PC-3 (cell line): ENCODE measurements at regions not wholly inside any gene's neighbourhood (a gene's known extent, or its start where the extent isn't known, plus 50 kb on each side); places are given as distances from the start of the nearest gene placed in this dataset.

ENCODE experiments used
- ATAC-seq: fragments of 200-7000 bp; cut with Tn5 transposase; 2 replicates; pipeline ENCODE4 v1.9.1; 2020; ENCODE audit warnings: mild to moderate bottlenecking, moderate library complexity
- BruUV-seq: library from RNA; stranded (reverse); fragments of 400-500 nt; replicated peaks from 2 replicates; lab custom pipeline; 2021; lab: Mats Ljungman, UMichigan
- CTCF ChIA-PET: fragments of 300-600 bp; sonication (Branson Sonifier 250); formaldehyde crosslinking; loops from one replicate; lab custom pipeline; 2022; ENCODE audit warnings: antibody characterized with exemption; lab: Charles Lee
- POLR2A ChIA-PET: fragments of 300-600 bp; sonication (Branson Sonifier 250); formaldehyde crosslinking; loops from one replicate; lab custom pipeline; 2022; ENCODE audit warnings: antibody characterized with exemption; ENCODE audit not compliant: unreplicated experiment; lab: Charles Lee
- DNase-seq: peaks from one replicate; pipeline ENCODE4 v3.0.0-alpha.2; 2015
- H2AFZ ChIP-seq: fragments of 300-600 bp; sonication (generic); 2 replicates; pipeline ENCODE4 v1.6.0; 2016; ENCODE audit warnings: antibody characterized with exemption, low read length
- H3F3A ChIP-seq: fragments of 300-600 bp; sonication (generic); one replicate; pipeline ENCODE4 v1.6.0; 2017; ENCODE audit warnings: antibody characterized with exemption, low read length, control low read depth, mild to moderate bottlenecking; ENCODE audit not compliant: unreplicated experiment
- H3K27ac ChIP-seq: fragments of 300-600 bp; sonication (generic); 2 replicates; pipeline ENCODE4 v1.5.1; 2016; ENCODE audit warnings: mild to moderate bottlenecking, low read length
- H3K27me3 ChIP-seq: fragments of 300-600 bp; sonication (generic); 2 replicates; pipeline ENCODE4 v1.6.1; 2016; ENCODE audit warnings: low read length, mixed read lengths
- H3K36me3 ChIP-seq: fragments of 300-600 bp; sonication (generic); 2 replicates; pipeline ENCODE4 v1.6.1; 2016; ENCODE audit warnings: low read depth, mixed run types, low read length, mixed read lengths
- H3K4me1 ChIP-seq: fragments of 300-600 bp; sonication (generic); 2 replicates; pipeline ENCODE4 v1.5.1; 2016; ENCODE audit warnings: low read length; ENCODE audit not compliant: insufficient read depth
- H3K4me2 ChIP-seq: fragments of 300-600 bp; sonication (generic); 2 replicates; pipeline ENCODE4 v1.6.0; 2016; ENCODE audit warnings: low read length
- H3K4me3 ChIP-seq: fragments of 300-600 bp; sonication (generic); 2 replicates; pipeline ENCODE4 v1.5.1; 2016; ENCODE audit warnings: mild to moderate bottlenecking, low read length, mixed read lengths
- H3K79me2 ChIP-seq: fragments of 300-600 bp; sonication (generic); 2 replicates; pipeline ENCODE4 v1.6.1; 2017; ENCODE audit warnings: low read length, mixed read lengths
- H3K9ac ChIP-seq: fragments of 300-600 bp; sonication (generic); 2 replicates; pipeline ENCODE4 v1.6.0; 2016; ENCODE audit warnings: mild to moderate bottlenecking, low read length
- H3K9me2 ChIP-seq: fragments of 300-600 bp; sonication (generic); replicated peaks from 2 replicates; pipeline ENCODE4 v1.6.1; 2016; ENCODE audit warnings: mixed run types, low read length, mixed read lengths
- H3K9me3 ChIP-seq: fragments of 300-600 bp; sonication (generic); 2 replicates; pipeline ENCODE4 v1.6.1; 2016; ENCODE audit warnings: low read length, mixed read lengths
- H4K20me1 ChIP-seq: fragments of 300-600 bp; sonication (generic); 2 replicates; pipeline ENCODE4 v1.6.1; 2016; ENCODE audit warnings: low read length, mixed read lengths
- CTCF ChIP-seq: fragments of 300-600 bp; sonication (generic); conservative IDR thresholded peaks from 2 replicates; pipeline ENCODE4 v1.5.1; 2017; ENCODE audit warnings: antibody characterized with exemption, low read depth, mild to moderate bottlenecking, low read length
- EZH2 ChIP-seq: fragments of 300-600 bp; sonication (generic); IDR thresholded peaks from one replicate; pipeline ENCODE4 v1.6.1; 2017; ENCODE audit warnings: antibody characterized with exemption, mild to moderate bottlenecking, low read length; ENCODE audit not compliant: unreplicated experiment
- EZH2phosphoT487 ChIP-seq: fragments of 300-600 bp; sonication (generic); IDR thresholded peaks from 2 replicates; pipeline ENCODE4 v1.6.1; 2018; ENCODE audit warnings: mild to moderate bottlenecking, antibody characterized with exemption, low read length, borderline replicate concordance
- intact Hi-C: fragments of 100-400 bp; cut with micrococcal nuclease; formaldehyde crosslinking; loops from 2 replicates; pipeline ENCODE4 v1.9.0; 2023

- Histone ChIP-seq H3K4me1 (no peaks in the 10 kb centered on the region), H3K79me2 (no peaks in the 10 kb centered on the region), H3K9ac (no peak overlapping the region), H3K27me3 (no peaks in the 10 kb centered on the region), H3K4me3 (no peak overlapping the region), H3K9me3 (no peaks in the 10 kb centered on the region), H3K27ac (no peak overlapping the region), H3K36me3 (no peaks in the 10 kb centered on the region), H4K20me1 (no peaks in the 10 kb centered on the region), H3K9me2 (no peaks in the 10 kb centered on the region), H3F3A (no peaks in the 10 kb centered on the region), H3K4me2 (no peak overlapping the region), H2AFZ (no peak overlapping the region)
- intact Hi-C loops, result no loop called here
- no peak for ATAC-seq
- ChIA-PET POLR2A (no interaction called here), CTCF (no interaction called here)
- no peak for DNase-seq
- no TSS peak for BruUV-seq
- TF ChIP-seq EZH2phosphoT487 (no peak), EZH2 (no peak), CTCF (no peak)
These were observed 631.2 kb upstream of the ZFP42 start for GRCh38 chr4:187364401-187364800.

- H3K4me1 ChIP-seq, result no peaks in the 10 kb centered on the region
- intact Hi-C loops, result no loop called here
- no peaks in the 10 kb centered on the region for H3F3A ChIP-seq
- no peak overlapping the region for H3K4me3 ChIP-seq
- no peak overlapping the region for H3K27ac ChIP-seq
- POLR2A ChIA-PET, result no interaction called here
- H3K27me3 ChIP-seq, result no peaks in the 10 kb centered on the region
- no peaks in the 10 kb centered on the region for H3K9me3 ChIP-seq
- TF ChIP-seq CTCF, result no peak
- TF ChIP-seq EZH2, result no peak
- TF ChIP-seq EZH2phosphoT487, result no peak
- no TSS peak for BruUV-seq
- H3K36me3 ChIP-seq, result no peaks in the 10 kb centered on the region
- ATAC-seq (no peak), DNase-seq (no peak)
- H3K9ac ChIP-seq, result no peak overlapping the region
- H3K79me2 ChIP-seq, result no peaks in the 10 kb centered on the region
- H3K4me2 ChIP-seq, result no peak overlapping the region
- H4K20me1 ChIP-seq, result no peaks in the 10 kb centered on the region
- no peak overlapping the region for H2AFZ ChIP-seq
- CTCF ChIA-PET, result no interaction called here
- H3K9me2 ChIP-seq, result no peaks in the 10 kb centered on the region
These were observed 630.7 kb upstream of the ZFP42 start for GRCh38 chr4:187364851-187365250.

DNA sequence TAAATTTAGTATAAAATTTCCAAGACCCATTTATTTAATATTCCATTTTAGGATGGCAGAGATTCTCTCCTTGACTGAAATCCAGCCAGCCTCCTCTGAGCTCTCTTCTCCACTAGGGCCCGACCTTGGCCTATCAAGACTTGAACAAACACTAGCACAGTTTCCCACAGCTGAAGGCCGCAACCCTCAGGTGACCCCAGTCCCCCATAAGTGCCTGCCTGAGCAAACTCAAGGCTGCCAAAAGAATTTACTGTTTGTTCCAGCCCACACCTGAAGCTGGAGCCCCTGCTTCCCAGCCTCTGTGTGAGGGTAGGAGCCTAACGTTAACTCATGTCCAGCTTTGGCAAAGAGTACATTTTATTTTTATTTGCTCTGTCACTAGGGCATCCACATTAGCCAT lies 629.0 kb upstream of the ZFP42 start:
- H3K27ac ChIP-seq, result no peak overlapping the region
- H3K27me3 ChIP-seq, result no peaks in the 10 kb centered on the region
- H3K9me2 ChIP-seq, result no peaks in the 10 kb centered on the region
- H3K9me3 ChIP-seq, result no peaks in the 10 kb centered on the region
- H3K4me3 ChIP-seq, result no peak overlapping the region
- no peaks in the 10 kb centered on the region for H3K79me2 ChIP-seq
- DNase-seq (no peak), ATAC-seq (no peak)
- H2AFZ ChIP-seq, result no peak overlapping the region
- TF ChIP-seq EZH2phosphoT487 (no peak), EZH2 (no peak), CTCF (no peak)
- H3F3A ChIP-seq, result no peaks in the 10 kb centered on the region
- ChIA-PET CTCF (no interaction called here), POLR2A (no interaction called here)
- BruUV-seq, result no TSS peak
- no peaks in the 10 kb centered on the region for H3K4me1 ChIP-seq
- intact Hi-C loops, result no loop called here
- H3K9ac ChIP-seq, result no peak overlapping the region
- no peaks in the 10 kb centered on the region for H3K36me3 ChIP-seq
- H3K4me2 ChIP-seq, result no peak overlapping the region
- no peaks in the 10 kb centered on the region for H4K20me1 ChIP-seq
